GM10248 (cell line): ENCODE measurements at regions not wholly inside any gene's neighbourhood (a gene's known extent, or its start where the extent isn't known, plus 50 kb on each side); places are given as distances from the start of the nearest gene placed in this dataset.

Source experiments
- CTCF ChIA-PET: fragments of 300-600 bp; sonication (Branson Sonifier 250); formaldehyde crosslinking; extraction: SDS; loops from one replicate; lab custom pipeline; 2021; ENCODE audit warnings: antibody characterized with exemption; lab: Yijun Ruan, JAX
- POLR2A ChIA-PET: fragments of 350-650 bp; sonication (Branson Sonifier 250); formaldehyde crosslinking; extraction: SDS; loops from one replicate; lab custom pipeline; 2020; ENCODE audit warnings: antibody characterized with exemption; lab: Yijun Ruan, JAX
- DNase-seq: peaks from one replicate; pipeline ENCODE4 v3.0.0; 2012; ENCODE audit errors: extremely low spot score
- CTCF ChIP-seq: IDR thresholded peaks from 2 replicates; pipeline ENCODE4 v1.5.1; 2012; ENCODE audit warnings: mild to moderate bottlenecking, low read depth; ENCODE audit errors: extremely low read depth, missing control alignments, control extremely low read depth

- CTCF ChIA-PET = interaction anchor here (1.6 to 2.8 kb wide), 5 partner anchors 13 to 42 kb away, joined by 3 to 17 read pairs (median 6); no protein-coding TSS in a partner anchor
- TF ChIP-seq CTCF = no peak
- POLR2A ChIA-PET = no interaction called here
- no peak for DNase-seq
Measured at GRCh38 chr1:101330427-101331130, 93.8 kb downstream of the S1PR1 start.

GRCh38 chr1:101331794-101332193, 95.0 kb downstream of the S1PR1 start:
- ChIA-PET CTCF (no interaction called here), POLR2A (no interaction called here)
- no peak for TF ChIP-seq CTCF
- no peak for DNase-seq

- ChIA-PET CTCF (interaction anchor here (1.2 kb wide), 1 partner anchor 25 kb away, joined by 3 read pairs; no protein-coding TSS in a partner anchor), POLR2A (no interaction called here)
- TF ChIP-seq CTCF = no peak
- no peak for DNase-seq
Measured at GRCh38 chr1:101332633-101333032, 95.8 kb downstream of the S1PR1 start.

GRCh38 chr1:101333186-101333585, 96.4 kb downstream of the S1PR1 start:
- TF ChIP-seq CTCF = no peak
- CTCF ChIA-PET = interaction anchor here (1.2 kb wide), 1 partner anchor 25 kb away, joined by 3 read pairs; no protein-coding TSS in a partner anchor
- POLR2A ChIA-PET = no interaction called here
- DNase-seq = no peak

GRCh38 chr1:101337968-101338367, 101.1 kb downstream of the S1PR1 start:
- no peak for DNase-seq
- POLR2A ChIA-PET = no interaction called here
- CTCF ChIA-PET = interaction anchor here (0.9 to 2.4 kb wide), 5 partner anchors 11 to 28 kb away, joined by 3 to 8 read pairs (median 5); no protein-coding TSS in a partner anchor
- TF ChIP-seq CTCF = no peak

- ChIA-PET CTCF (interaction anchor here (1.0 to 2.4 kb wide), 4 partner anchors 15 to 99 kb away, joined by 4 to 8 read pairs (median 4); no protein-coding TSS in a partner anchor), POLR2A (no interaction called here)
- no peak for TF ChIP-seq CTCF
- DNase-seq = no peak
Measured at GRCh38 chr1:101338714-101339430, 102.1 kb downstream of the S1PR1 start.
